ENCODE measurements at regions not wholly inside any gene's neighbourhood (a gene's known extent, or its start where the extent isn't known, plus 50 kb on each side); places are given as distances from the start of the nearest gene placed in this dataset.

DNA sequence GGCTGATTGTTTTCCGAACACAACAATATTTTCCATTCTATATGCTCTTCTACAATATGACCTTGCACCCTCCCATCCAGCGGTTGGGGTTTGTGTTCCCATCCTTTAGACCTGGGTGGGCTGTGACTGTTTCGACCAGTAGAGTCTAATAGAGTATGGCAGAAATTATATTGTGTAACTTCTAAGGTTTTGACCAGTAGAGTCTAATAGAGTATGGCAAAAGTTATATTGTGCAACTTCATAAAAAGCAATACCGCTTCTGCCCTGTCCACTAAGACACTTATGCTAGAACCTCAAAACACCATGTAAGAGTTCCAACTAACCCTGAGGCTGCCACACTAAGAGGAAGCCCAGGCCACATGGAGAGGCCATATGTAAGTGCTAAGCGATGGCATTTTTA lies 719.7 kb upstream of the TBX3 start:
- TF ChIP-seq, protein P1, sequence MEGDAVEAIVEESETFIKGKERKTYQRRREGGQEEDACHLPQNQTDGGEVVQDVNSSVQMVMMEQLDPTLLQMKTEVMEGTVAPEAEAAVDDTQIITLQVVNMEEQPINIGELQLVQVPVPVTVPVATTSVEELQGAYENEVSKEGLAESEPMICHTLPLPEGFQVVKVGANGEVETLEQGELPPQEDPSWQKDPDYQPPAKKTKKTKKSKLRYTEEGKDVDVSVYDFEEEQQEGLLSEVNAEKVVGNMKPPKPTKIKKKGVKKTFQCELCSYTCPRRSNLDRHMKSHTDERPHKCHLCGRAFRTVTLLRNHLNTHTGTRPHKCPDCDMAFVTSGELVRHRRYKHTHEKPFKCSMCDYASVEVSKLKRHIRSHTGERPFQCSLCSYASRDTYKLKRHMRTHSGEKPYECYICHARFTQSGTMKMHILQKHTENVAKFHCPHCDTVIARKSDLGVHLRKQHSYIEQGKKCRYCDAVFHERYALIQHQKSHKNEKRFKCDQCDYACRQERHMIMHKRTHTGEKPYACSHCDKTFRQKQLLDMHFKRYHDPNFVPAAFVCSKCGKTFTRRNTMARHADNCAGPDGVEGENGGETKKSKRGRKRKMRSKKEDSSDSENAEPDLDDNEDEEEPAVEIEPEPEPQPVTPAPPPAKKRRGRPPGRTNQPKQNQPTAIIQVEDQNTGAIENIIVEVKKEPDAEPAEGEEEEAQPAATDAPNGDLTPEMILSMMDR (IDR thresholded peaks at IDR 0.05): no peak
- no peak for TF ChIP-seq POLR2A (IDR thresholded peaks at IDR 0.05)

Data from lower leg skin (tissue), 3 donors.